B cell (primary cell): ENCODE measurements at regions not wholly inside any gene's neighbourhood (a gene's known extent, or its start where the extent isn't known, plus 50 kb on each side); places are given as distances from the start of the nearest gene placed in this dataset.

Experiments
- ATAC-seq: fragments of 200-7000 bp; cut with Tn5 transposase; one replicate; pipeline ENCODE4 v1.10.0; 2021; ENCODE audit warnings: low read depth, mild to moderate bottlenecking, moderate number of reproducible peaks, moderate library complexity
- CTCF ChIA-PET: fragments of 350-600 bp; sonication (Branson Sonifier 250); formaldehyde crosslinking; loops from one replicate; lab custom pipeline; 2021; ENCODE audit warnings: antibody characterized with exemption, inconsistent platforms; lab: Charles Lee
- POLR2A ChIA-PET: fragments of 350-600 bp; sonication (Branson Sonifier 250); formaldehyde crosslinking; loops from one replicate; lab custom pipeline; 2021; ENCODE audit warnings: antibody characterized with exemption; lab: Charles Lee
- DNase-seq: peaks from one replicate; pipeline ENCODE4 v3.0.0; 2013
- H2AFZ ChIP-seq: 2 replicates; pipeline ENCODE4 v1.6.1; 2012; ENCODE audit warnings: mild to moderate bottlenecking, low read depth, low read length; ENCODE audit not compliant: insufficient read depth, poor library complexity, severe bottlenecking
- H3K27ac ChIP-seq, 2 donors: 1 replicate in 1 of 2; 2 replicates in 1 of 2; pipeline ENCODE4 v1.5.1; 2012 to 2013; ENCODE audit warnings: low read length in 2 of 2, mild to moderate bottlenecking in 2 of 2, moderate library complexity in 1 of 2
- H3K27me3 ChIP-seq, 4 experiments: fragments of 200-600 bp in 1 of 4; sonication (generic) in 1 of 4; replicated peaks in 1 of 4; 1 replicate in 2 of 4; 2 replicates in 2 of 4; pipeline versions ENCODE4 v1.6.1 to v1.7.0; 2013 to 2016; ENCODE audit warnings: low read length in 3 of 4, mild to moderate bottlenecking in 2 of 4, mixed read lengths in 1 of 4, moderate library complexity in 1 of 4; ENCODE audit not compliant: insufficient read depth in 4 of 4, control insufficient read depth in 3 of 4; ENCODE audit errors: control extremely low read depth in 1 of 4
- H3K36me3 ChIP-seq, 2 experiments: replicated peaks in 1 of 2; 1 replicate in 1 of 2; 2 replicates in 1 of 2; pipeline versions ENCODE4 v1.6.1 to v1.7.1; 2013; ENCODE audit warnings: low read length in 1 of 2; ENCODE audit not compliant: insufficient read depth in 2 of 2, control insufficient read depth in 1 of 2; ENCODE audit errors: control extremely low read depth in 1 of 2, extremely low read depth in 1 of 2
- H3K4me1 ChIP-seq, 2 donors: fragments of 200-600 bp in 1 of 2; sonication (generic) in 1 of 2; 1 replicate in 1 of 2; 2 replicates in 1 of 2; pipeline versions ENCODE4 v1.5.1 to v1.6.1; 2013 to 2017; ENCODE audit warnings: low read length in 2 of 2; ENCODE audit not compliant: control insufficient read depth in 2 of 2, insufficient read depth in 2 of 2
- H3K4me2 ChIP-seq: replicated peaks from 2 replicates; pipeline ENCODE3; 2012; ENCODE audit warnings: mild to moderate bottlenecking, low read depth, low read length; ENCODE audit not compliant: poor library complexity, severe bottlenecking
- H3K4me3 ChIP-seq, 5 experiments: fragments of 200-600 bp in 1 of 5; sonication (generic) in 1 of 5; 1 replicate in 3 of 5; 2 replicates in 2 of 5; pipeline versions ENCODE4 v1.5.1 to v1.7.0; 2011 to 2016; ENCODE audit warnings: low read length in 4 of 5, mild to moderate bottlenecking in 4 of 5, low read depth in 2 of 5, control low read depth in 1 of 5, moderate library complexity in 1 of 5; ENCODE audit not compliant: insufficient read depth in 1 of 5; ENCODE audit errors: control extremely low read depth in 1 of 5, extremely low read depth in 1 of 5
- H3K79me2 ChIP-seq: fragments of 200-600 bp; sonication (generic); one replicate; pipeline ENCODE4 v1.6.0; 2016; ENCODE audit warnings: low read length; ENCODE audit not compliant: control insufficient read depth, insufficient read depth
- H3K9ac ChIP-seq: fragments of 200-600 bp; sonication (generic); 2 replicates; pipeline ENCODE4 v1.6.1; 2017; ENCODE audit warnings: mild to moderate bottlenecking, low read length, moderate library complexity
- H3K9me3 ChIP-seq, 3 donors: one replicate each; pipeline versions ENCODE4 v1.6.1 to v1.7.1; 2013; ENCODE audit warnings: low read length in 2 of 3; ENCODE audit not compliant: control insufficient read depth in 2 of 3, insufficient read depth in 1 of 3; ENCODE audit errors: control extremely low read depth in 1 of 3
- H4K20me1 ChIP-seq: 2 replicates; pipeline ENCODE4 v1.6.0; 2012; ENCODE audit warnings: mild to moderate bottlenecking, low read length; ENCODE audit not compliant: insufficient read depth, control insufficient read depth, poor library complexity, severe bottlenecking
- H3K27ac Mint-ChIP-seq: one replicate; pipeline ENCODE4 v1.8.0; 2021; ENCODE audit warnings: mixed read lengths
- H3K27me3 Mint-ChIP-seq: one replicate; pipeline ENCODE4 v1.8.0; 2021; ENCODE audit warnings: mixed read lengths
- H3K4me1 Mint-ChIP-seq: one replicate; pipeline ENCODE4 v1.8.0; 2021; ENCODE audit warnings: mixed read lengths
- H3K4me3 Mint-ChIP-seq: one replicate; pipeline ENCODE4 v1.8.0; 2021; ENCODE audit warnings: mixed read lengths
- H3K9me3 Mint-ChIP-seq: one replicate; pipeline ENCODE4 v1.8.0; 2022; ENCODE audit warnings: mixed read lengths; ENCODE audit not compliant: insufficient read depth
- EZH2 ChIP-seq: IDR thresholded peaks from 2 replicates; pipeline ENCODE4 v1.6.1; 2012; ENCODE audit warnings: borderline replicate concordance, low read depth, mild to moderate bottlenecking, moderate library complexity, low read length; ENCODE audit not compliant: insufficient read depth, poor library complexity, severe bottlenecking
- WGBS: methylation state at CpG from one replicate; pipeline ENCODE4 v1.1.5; 2013; ENCODE audit warnings: missing lambda C conversion rate; ENCODE audit not compliant: insufficient coverage; 5-methylcytosine and 5-hydroxymethylcytosine counted together
- intact Hi-C: fragments of 100-400 bp; cut with micrococcal nuclease; formaldehyde crosslinking; loops from one replicate; pipeline ENCODE4 v1.10.0; 2022
- TF ChIP-seq, protein P1 (sequence below): fragments of 200-600 bp; IDR thresholded peaks from one replicate; pipeline ENCODE4 v1.8.0; 2022; ENCODE audit warnings: antibody characterized with exemption, mild to moderate bottlenecking

DNA sequence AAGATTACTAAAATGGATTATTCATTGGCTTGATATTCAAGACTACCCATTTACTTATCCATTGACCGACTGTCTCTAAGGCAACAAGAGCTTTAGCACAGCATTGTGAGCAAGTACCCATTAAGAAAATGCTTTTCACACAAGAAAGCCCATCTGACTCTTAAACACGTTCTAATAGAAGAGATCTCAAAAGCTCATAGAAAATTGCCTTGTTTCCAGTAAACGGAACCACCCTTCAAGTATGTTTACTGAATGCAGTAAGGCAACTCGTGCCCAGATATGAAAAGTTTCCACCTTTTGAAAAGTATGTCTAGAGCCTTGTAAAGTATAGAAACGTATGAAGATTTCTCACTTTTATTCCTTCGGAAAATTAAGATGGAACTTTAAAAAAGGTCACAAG lies 655.3 kb upstream of the ALCAM start:
- Histone ChIP-seq H3K36me3 (no peaks in the 10 kb centered on the region), H3K27me3 (no peaks in the 10 kb centered on the region), H3K4me3 (no peak overlapping the region), H3K4me1 (no peaks in the 10 kb centered on the region), H4K20me1 (no peaks in the 10 kb centered on the region), H3K9me3 (no peaks in the 10 kb centered on the region), H3K9ac (no peak overlapping the region), H3K4me2 (no peak overlapping the region), H2AFZ (no peak overlapping the region), H3K79me2 (no peaks in the 10 kb centered on the region), H3K27ac (no peak overlapping the region)
- CTCF ChIA-PET: no interaction called here
- POLR2A ChIA-PET: no interaction called here
- intact Hi-C loops: no loop called here
- Mint-ChIP-seq H3K27me3 (no peaks in the 10 kb centered on the region), H3K9me3 (no peaks in the 10 kb centered on the region), H3K4me1 (peaks cover 8% of the 10 kb centered on the region), H3K27ac (no peak overlapping the region), H3K4me3 (no peak overlapping the region)
- DNase-seq (no peak), ATAC-seq (no peak)
- 100% methylated on average over 2 of the region's 6 CpGs for WGBS
- TF ChIP-seq, protein P1, sequence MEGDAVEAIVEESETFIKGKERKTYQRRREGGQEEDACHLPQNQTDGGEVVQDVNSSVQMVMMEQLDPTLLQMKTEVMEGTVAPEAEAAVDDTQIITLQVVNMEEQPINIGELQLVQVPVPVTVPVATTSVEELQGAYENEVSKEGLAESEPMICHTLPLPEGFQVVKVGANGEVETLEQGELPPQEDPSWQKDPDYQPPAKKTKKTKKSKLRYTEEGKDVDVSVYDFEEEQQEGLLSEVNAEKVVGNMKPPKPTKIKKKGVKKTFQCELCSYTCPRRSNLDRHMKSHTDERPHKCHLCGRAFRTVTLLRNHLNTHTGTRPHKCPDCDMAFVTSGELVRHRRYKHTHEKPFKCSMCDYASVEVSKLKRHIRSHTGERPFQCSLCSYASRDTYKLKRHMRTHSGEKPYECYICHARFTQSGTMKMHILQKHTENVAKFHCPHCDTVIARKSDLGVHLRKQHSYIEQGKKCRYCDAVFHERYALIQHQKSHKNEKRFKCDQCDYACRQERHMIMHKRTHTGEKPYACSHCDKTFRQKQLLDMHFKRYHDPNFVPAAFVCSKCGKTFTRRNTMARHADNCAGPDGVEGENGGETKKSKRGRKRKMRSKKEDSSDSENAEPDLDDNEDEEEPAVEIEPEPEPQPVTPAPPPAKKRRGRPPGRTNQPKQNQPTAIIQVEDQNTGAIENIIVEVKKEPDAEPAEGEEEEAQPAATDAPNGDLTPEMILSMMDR: no peak
- no peak for TF ChIP-seq EZH2

DNA sequence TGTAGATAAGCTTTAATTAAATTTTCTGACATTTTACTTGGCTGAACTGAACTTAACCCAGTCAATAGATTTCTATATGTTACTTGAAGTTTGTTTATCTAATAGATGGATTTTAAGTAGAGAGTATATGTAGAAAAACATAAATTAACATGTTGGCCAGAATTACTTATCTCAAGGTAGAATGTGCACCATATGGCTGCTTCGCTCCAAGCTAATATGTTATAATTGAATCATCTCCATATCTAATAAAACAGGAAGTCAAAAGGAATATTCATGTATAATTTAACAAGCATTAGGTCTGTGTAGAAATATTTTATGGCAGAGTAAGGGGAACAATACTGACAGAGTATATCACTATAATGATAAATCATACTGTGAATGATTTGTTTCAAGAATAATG lies 650.7 kb upstream of the ALCAM start:
- Mint-ChIP-seq H3K27me3 (no peaks in the 10 kb centered on the region), H3K4me3 (no peak overlapping the region), H3K27ac (no peak overlapping the region), H3K4me1 (peaks cover 19% of the 10 kb centered on the region), H3K9me3 (no peaks in the 10 kb centered on the region)
- POLR2A ChIA-PET: no interaction called here
- Histone ChIP-seq H3K9ac (no peak overlapping the region), H3K27ac (no peak overlapping the region), H3K4me1 (peaks cover 11 to 13% of the 10 kb centered on the region in 2 donors), H3K79me2 (no peaks in the 10 kb centered on the region), H2AFZ (no peak overlapping the region), H3K36me3 (no peaks in the 10 kb centered on the region), H4K20me1 (no peaks in the 10 kb centered on the region), H3K4me2 (no peak overlapping the region), H3K27me3 (no peaks in the 10 kb centered on the region), H3K9me3 (peaks cover 0 to 5% (median 1%) of the 10 kb centered on the region in 3 donors), H3K4me3 (no peak overlapping the region)
- WGBS: no CpG with 5 or more reads among the region's 1 CpG
- CTCF ChIA-PET: no interaction called here
- TF ChIP-seq, protein P1: no peak
- no peak for TF ChIP-seq EZH2
- DNase-seq (no peak), ATAC-seq (no peak)
- intact Hi-C loops: loop anchor here (5.0 kb wide), 1 partner anchor 651 kb away; the partner anchor contains the start of gene ALCAM
